Panc1 (cell line): ENCODE measurements at regions not wholly inside any gene's neighbourhood (a gene's known extent, or its start where the extent isn't known, plus 50 kb on each side); places are given as distances from the start of the nearest gene placed in this dataset.

Experiments
- ATAC-seq: fragments of 200-7000 bp; cut with Tn5 transposase; 2 replicates; pipeline ENCODE4 v1.9.1; 2020; ENCODE audit warnings: mild to moderate bottlenecking, moderate library complexity
- BruUV-seq: library from RNA; stranded (reverse); fragments of 400-500 nt; replicated peaks from 2 replicates; lab custom pipeline; 2021; lab: Mats Ljungman, UMichigan
- CTCF ChIA-PET: fragments of 300-600 bp; sonication (Branson Sonifier 250); formaldehyde crosslinking; loops from one replicate; lab custom pipeline; 2022; ENCODE audit warnings: antibody characterized with exemption; lab: Charles Lee
- POLR2A ChIA-PET: fragments of 300-600 bp; sonication (Branson Sonifier 250); formaldehyde crosslinking; loops from one replicate; lab custom pipeline; 2022; ENCODE audit warnings: antibody characterized with exemption; lab: Charles Lee
- DNase-seq: peaks from one replicate; pipeline ENCODE4 v3.0.0-alpha.2; 2010; ENCODE audit warnings: low read depth, low spot score
- H3K27ac ChIP-seq: 2 replicates; pipeline ENCODE4 v1.5.1; 2011; ENCODE audit warnings: mild to moderate bottlenecking, low read length, inconsistent platforms
- H3K27me3 ChIP-seq: fragments of 200-500 bp; sonication (Bioruptor generic); 2 replicates; pipeline ENCODE4 v1.6.0; 2014; ENCODE audit warnings: low read length, inconsistent platforms; ENCODE audit not compliant: control insufficient read depth, insufficient read depth
- H3K36me3 ChIP-seq: fragments of 200-500 bp; sonication (Bioruptor generic); 2 replicates; pipeline ENCODE4 v1.5.1; 2014; ENCODE audit warnings: inconsistent platforms, mild to moderate bottlenecking, low read length, moderate library complexity; ENCODE audit not compliant: control insufficient read depth, insufficient read depth
- H3K4me1 ChIP-seq: 2 replicates; pipeline ENCODE4 v1.5.1; 2011; ENCODE audit warnings: inconsistent platforms, mild to moderate bottlenecking, low read length, moderate library complexity; ENCODE audit not compliant: control insufficient read depth, insufficient read depth
- H3K4me3 ChIP-seq, 2 experiments: 2 replicates each; pipeline ENCODE4 v1.5.1; 2011 to 2012; ENCODE audit warnings: low read depth in 2 of 2, low read length in 2 of 2, mild to moderate bottlenecking in 2 of 2, inconsistent platforms in 1 of 2, moderate library complexity in 1 of 2
- H3K9me3 ChIP-seq: fragments of 200-500 bp; sonication (Bioruptor generic); 2 replicates; pipeline ENCODE4 v1.5.1; 2014; ENCODE audit warnings: low read depth, mild to moderate bottlenecking, inconsistent platforms, low read length, moderate library complexity; ENCODE audit not compliant: control insufficient read depth, insufficient read depth
- CTCF ChIP-seq: fragments of 450-650 bp; IDR thresholded peaks from 2 replicates; pipeline ENCODE4 v1.5.1; 2017; ENCODE audit warnings: mild to moderate bottlenecking
- POLR2AphosphoS5 ChIP-seq: IDR thresholded peaks from 2 replicates; pipeline ENCODE4 v1.6.1; 2012; ENCODE audit warnings: mild to moderate bottlenecking, low read depth, low read length, moderate library complexity
- REST ChIP-seq, 2 experiments: IDR thresholded peaks; 2 replicates each; pipeline ENCODE4 v1.6.1; 2011 to 2012; ENCODE audit warnings: low read depth in 2 of 2, control low read depth in 1 of 2, low read length in 1 of 2, mild to moderate bottlenecking in 1 of 2, moderate library complexity in 1 of 2; ENCODE audit not compliant: insufficient read depth in 1 of 2
- SIN3A ChIP-seq: IDR thresholded peaks from 2 replicates; pipeline ENCODE4 v1.6.1; 2012; ENCODE audit warnings: low read depth, mild to moderate bottlenecking, low read length, moderate library complexity, borderline replicate concordance; ENCODE audit not compliant: insufficient read depth
- TCF7L2 ChIP-seq: IDR thresholded peaks from 2 replicates; pipeline ENCODE4 v1.6.1; 2011; ENCODE audit warnings: mild to moderate bottlenecking, low read depth, low read length, inconsistent platforms
- in situ Hi-C: cut with HindIII; loops from 2 replicates; pipeline ENCODE4 v1.10.0; 2016; ENCODE audit warnings: low sequenced_read_pairs, low pct_unique_long_range_greater_than_20kb
- intact Hi-C: fragments of 100-400 bp; cut with micrococcal nuclease; formaldehyde crosslinking; loops from one replicate; pipeline ENCODE4 v1.10.0; 2022; ENCODE audit not compliant: unreplicated experiment

- Histone ChIP-seq H3K27ac (no peak overlapping the region), H3K4me3 (no peak overlapping the region), H3K4me1 (no peaks in the 10 kb centered on the region), H3K36me3 (no peaks in the 10 kb centered on the region), H3K27me3 (no peaks in the 10 kb centered on the region), H3K9me3 (no peaks in the 10 kb centered on the region)
- POLR2A ChIA-PET, result no interaction called here
- in situ Hi-C loops, result no loop called here
- no peak for DNase-seq
- intact Hi-C loops, result no loop called here
- TF ChIP-seq POLR2AphosphoS5 (no peak), TCF7L2 (no peak), REST (IDR thresholded peaks at IDR 0.05; ENCODE audit: insufficient read depth in 1 of 2, low read depth in 2 of 2, low read length in 1 of 2) (no peak), SIN3A (no peak), CTCF (no peak)
- no TSS peak for BruUV-seq
- no peak for ATAC-seq
- CTCF ChIA-PET, result no interaction called here
These were observed 199.4 kb upstream of the GPRIN3 start for GRCh38 chr4:89506866-89507491.

GRCh38 chr4:89502581-89502980 is 195.0 kb upstream of the GPRIN3 start:
- TF ChIP-seq TCF7L2 (no peak), POLR2AphosphoS5 (no peak), SIN3A (no peak), CTCF (no peak), REST (IDR thresholded peaks at IDR 0.05; ENCODE audit: insufficient read depth in 1 of 2, low read depth in 2 of 2, low read length in 1 of 2) (no peak)
- Histone ChIP-seq H3K9me3 (no peaks in the 10 kb centered on the region), H3K4me1 (no peaks in the 10 kb centered on the region), H3K4me3 (no peak overlapping the region), H3K27ac (no peak overlapping the region), H3K27me3 (no peaks in the 10 kb centered on the region), H3K36me3 (no peaks in the 10 kb centered on the region)
- DNase-seq (no peak), ATAC-seq (no peak)
- BruUV-seq, result no TSS peak
- in situ Hi-C loops, result no loop called here
- ChIA-PET CTCF (no interaction called here), POLR2A (no interaction called here)
- intact Hi-C loops, result no loop called here
